Gastroesophageal sphincter (tissue), 4 donors: ENCODE measurements at regions not wholly inside any gene's neighbourhood (a gene's known extent, or its start where the extent isn't known, plus 50 kb on each side); places are given as distances from the start of the nearest gene placed in this dataset.

Experiments used
- ATAC-seq: fragments of 150-250 bp; one replicate; pipeline ENCODE4 v1.9.1; 2016; ENCODE audit warnings: mild to moderate bottlenecking, moderate library complexity
- H3K27ac ChIP-seq, 4 donors: fragments of 200-600 bp; sonication (generic) in 3 of 4; 1 replicate in 3 of 4; 2 replicates in 1 of 4; pipeline ENCODE4 v1.5.1; 2016 to 2019
- H3K27me3 ChIP-seq: fragments of 200-600 bp; sonication (generic); one replicate; pipeline ENCODE4 v1.5.1; 2019
- H3K36me3 ChIP-seq, 2 donors: fragments of 200-600 bp; sonication (generic); one replicate each; pipeline ENCODE4 v1.5.1; 2019; ENCODE audit warnings: control low read depth in 1 of 2
- H3K4me1 ChIP-seq, 3 donors: fragments of 200-600 bp; sonication (generic); 1 replicate in 2 of 3; 2 replicates in 1 of 3; pipeline ENCODE4 v1.5.1; 2016 to 2019; ENCODE audit warnings: control low read depth in 2 of 3
- H3K4me3 ChIP-seq, 2 donors: fragments of 200-600 bp; sonication (generic); one replicate each; pipeline ENCODE4 v1.5.1; 2019; ENCODE audit warnings: mild to moderate bottlenecking in 1 of 2, moderate library complexity in 1 of 2
- H3K9me3 ChIP-seq, 3 donors: fragments of 200-600 bp; sonication (generic); one replicate each; pipeline ENCODE4 v1.5.1; 2017 to 2019; ENCODE audit warnings: control low read depth in 2 of 3
- EP300 ChIP-seq: sonication (generic); formaldehyde crosslinking; IDR thresholded peaks from one replicate; pipeline ENCODE4 v1.6.1; 2017; ENCODE audit warnings: antibody characterized with exemption, mild to moderate bottlenecking
- POLR2A ChIP-seq, 2 donors: fragments of 450-650 bp; IDR thresholded peaks; one replicate each; pipeline ENCODE4 v1.6.1; 2017; ENCODE audit warnings: antibody characterized with exemption in 2 of 2, mild to moderate bottlenecking in 2 of 2, moderate library complexity in 1 of 2
- POLR2AphosphoS5 ChIP-seq: sonication (generic); formaldehyde crosslinking; IDR thresholded peaks from one replicate; pipeline ENCODE4 v1.6.1; 2017; ENCODE audit warnings: antibody characterized with exemption
- WGBS, 2 donors: methylation state at CpG; one replicate each; pipeline ENCODE4 v1.1.5; 2018; ENCODE audit warnings: low coverage in 1 of 2; 5-methylcytosine and 5-hydroxymethylcytosine counted together
- TF ChIP-seq, protein P1 (sequence below), 4 experiments: fragments of 200-600 bp in 2 of 4; fragments of 450-650 bp in 2 of 4; sonication (generic) in 1 of 4; IDR thresholded peaks; one replicate each; pipeline ENCODE4 v1.5.1; 2017 to 2019; ENCODE audit warnings: antibody characterized with exemption in 4 of 4, mild to moderate bottlenecking in 2 of 4, moderate library complexity in 2 of 4

DNA sequence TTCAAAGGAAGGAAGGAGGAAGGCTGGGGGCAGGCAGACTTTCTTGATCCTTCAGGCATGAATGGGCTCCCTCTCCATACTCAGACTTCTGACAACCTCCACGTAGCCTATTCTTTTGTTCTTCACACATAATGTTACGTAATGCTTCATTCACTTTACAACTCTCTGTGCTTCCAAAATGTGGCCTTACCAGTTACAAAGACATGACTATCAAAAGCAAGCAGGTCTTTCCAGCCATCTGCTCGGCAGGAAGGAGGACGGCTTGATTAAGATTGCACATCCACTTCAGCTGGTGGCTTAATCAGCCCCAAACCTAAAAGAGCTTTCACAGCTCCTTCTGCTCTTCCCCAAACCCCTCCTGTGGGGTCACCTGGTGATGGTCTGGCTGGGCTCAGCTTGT is 263.2 kb downstream of the XXYLT1 start:
- H3K9me3 ChIP-seq: no peaks in the 10 kb centered on the region
- 71 to 92% methylated on average over 2 to 3 of the region's 4 CpGs for WGBS, 2 donors
- TF ChIP-seq POLR2A (IDR thresholded peaks at IDR 0.05) (no peak), EP300 (no peak), POLR2AphosphoS5 (no peak)
- TF ChIP-seq, protein P1, sequence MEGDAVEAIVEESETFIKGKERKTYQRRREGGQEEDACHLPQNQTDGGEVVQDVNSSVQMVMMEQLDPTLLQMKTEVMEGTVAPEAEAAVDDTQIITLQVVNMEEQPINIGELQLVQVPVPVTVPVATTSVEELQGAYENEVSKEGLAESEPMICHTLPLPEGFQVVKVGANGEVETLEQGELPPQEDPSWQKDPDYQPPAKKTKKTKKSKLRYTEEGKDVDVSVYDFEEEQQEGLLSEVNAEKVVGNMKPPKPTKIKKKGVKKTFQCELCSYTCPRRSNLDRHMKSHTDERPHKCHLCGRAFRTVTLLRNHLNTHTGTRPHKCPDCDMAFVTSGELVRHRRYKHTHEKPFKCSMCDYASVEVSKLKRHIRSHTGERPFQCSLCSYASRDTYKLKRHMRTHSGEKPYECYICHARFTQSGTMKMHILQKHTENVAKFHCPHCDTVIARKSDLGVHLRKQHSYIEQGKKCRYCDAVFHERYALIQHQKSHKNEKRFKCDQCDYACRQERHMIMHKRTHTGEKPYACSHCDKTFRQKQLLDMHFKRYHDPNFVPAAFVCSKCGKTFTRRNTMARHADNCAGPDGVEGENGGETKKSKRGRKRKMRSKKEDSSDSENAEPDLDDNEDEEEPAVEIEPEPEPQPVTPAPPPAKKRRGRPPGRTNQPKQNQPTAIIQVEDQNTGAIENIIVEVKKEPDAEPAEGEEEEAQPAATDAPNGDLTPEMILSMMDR (IDR thresholded peaks at IDR 0.05): no peak
- peaks cover 0 to 11% (median 6%) of the 10 kb centered on the region in 3 donors for H3K4me1 ChIP-seq
- no peak overlapping the region for H3K27ac ChIP-seq
- peaks cover 12% of the 10 kb centered on the region for H3K27me3 ChIP-seq
- ATAC-seq: no peak
- H3K4me3 ChIP-seq: no peak overlapping the region
- H3K36me3 ChIP-seq: no peaks in the 10 kb centered on the region

DNA sequence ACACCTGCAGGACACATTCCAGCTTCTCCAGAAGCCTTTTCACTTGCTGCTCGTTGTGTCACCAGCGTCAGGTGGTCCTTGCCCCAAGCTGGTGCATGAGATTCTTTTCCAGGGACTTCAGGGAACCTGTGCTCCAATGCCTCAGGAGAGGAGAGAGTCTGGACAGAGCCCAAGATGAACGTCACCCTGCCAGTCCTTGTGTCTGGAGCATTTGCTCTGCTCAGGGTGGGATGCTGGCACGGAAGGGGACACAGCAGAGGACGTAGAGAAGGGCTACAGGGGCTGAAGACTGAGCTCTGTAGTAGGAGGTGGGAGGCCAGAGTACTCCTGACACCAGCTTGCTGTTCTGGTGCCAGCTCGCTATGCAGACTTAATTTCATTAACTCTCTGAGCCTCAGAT is 262.1 kb downstream of the XXYLT1 start:
- no peak for ATAC-seq
- no peaks in the 10 kb centered on the region for H3K9me3 ChIP-seq
- H3K36me3 ChIP-seq: no peaks in the 10 kb centered on the region
- peaks cover 0 to 1% (median 0%) of the 10 kb centered on the region in 3 donors for H3K4me1 ChIP-seq
- WGBS, 2 donors: 64 to 100% methylated on average over 2 to 4 of the region's 6 CpGs
- H3K27me3 ChIP-seq: peaks cover 12% of the 10 kb centered on the region
- H3K27ac ChIP-seq: no peak overlapping the region
- no peak for TF ChIP-seq POLR2AphosphoS5
- TF ChIP-seq POLR2A (IDR thresholded peaks at IDR 0.05): no peak
- TF ChIP-seq, protein P1 (IDR thresholded peaks at IDR 0.05): no peak
- TF ChIP-seq EP300: no peak
- H3K4me3 ChIP-seq: no peak overlapping the region

DNA sequence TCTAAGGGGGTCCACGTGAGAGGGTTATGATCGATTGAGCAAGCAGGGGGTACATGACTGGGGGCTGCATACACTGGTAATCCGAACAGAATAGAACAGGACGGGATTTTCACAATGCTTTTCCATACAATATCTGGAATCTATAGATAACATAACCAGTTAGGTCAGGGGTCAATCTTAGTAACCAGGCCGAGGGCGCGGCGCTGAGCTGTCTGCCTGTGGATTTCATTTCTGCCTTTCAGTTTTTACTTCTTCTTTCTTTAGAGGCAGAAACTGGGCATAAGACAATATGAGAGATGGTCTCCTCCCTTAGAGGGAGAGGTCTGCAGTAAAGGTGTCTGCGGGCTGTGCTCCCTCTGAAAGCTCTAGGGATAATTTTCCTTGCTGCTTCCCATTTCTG is 261.3 kb downstream of the XXYLT1 start:
- H3K4me3 ChIP-seq: no peak overlapping the region
- TF ChIP-seq POLR2AphosphoS5 (no peak), EP300 (no peak), POLR2A (IDR thresholded peaks at IDR 0.05) (no peak)
- TF ChIP-seq, protein P1 (IDR thresholded peaks at IDR 0.05): no peak
- no peaks in the 10 kb centered on the region for H3K36me3 ChIP-seq
- ATAC-seq: no peak
- H3K27me3 ChIP-seq: peaks cover 12% of the 10 kb centered on the region
- no peak overlapping the region for H3K27ac ChIP-seq
- no peaks in the 10 kb centered on the region for H3K4me1 ChIP-seq
- no peaks in the 10 kb centered on the region for H3K9me3 ChIP-seq
- 100% methylated on average over 3 to 5 of the region's 9 CpGs for WGBS, 2 donors

DNA sequence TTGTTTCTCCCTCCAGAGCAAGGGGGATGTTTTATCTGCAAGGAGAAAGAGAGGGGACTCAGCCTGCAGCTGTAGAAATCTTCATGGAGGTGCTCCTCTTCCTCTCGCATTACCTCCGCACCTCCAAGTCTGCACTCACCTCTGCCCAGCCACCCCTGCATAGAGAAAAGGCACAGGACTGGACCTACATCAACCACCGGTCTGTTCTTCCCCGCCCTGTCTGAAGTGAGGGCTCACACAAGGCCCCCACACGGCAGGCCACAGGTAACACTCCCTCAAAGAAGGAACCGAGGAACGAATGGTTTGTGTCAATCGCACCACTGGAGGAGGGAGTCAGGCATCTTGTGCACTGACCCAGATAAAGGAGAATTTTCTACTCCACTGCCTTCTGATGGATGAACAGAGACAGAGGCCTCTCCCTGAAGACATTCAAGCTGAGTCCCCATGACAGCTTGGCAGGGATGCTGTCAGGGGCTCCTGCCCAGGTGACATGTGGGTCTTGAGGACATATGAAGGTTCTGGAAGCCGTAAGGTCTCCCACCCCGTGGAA is 260.3 kb downstream of the XXYLT1 start:
- Histone ChIP-seq H3K27ac (no peak overlapping the region), H3K27me3 (peaks cover 5% of the 10 kb centered on the region), H3K4me3 (no peak overlapping the region), H3K9me3 (no peaks in the 10 kb centered on the region), H3K36me3 (no peaks in the 10 kb centered on the region), H3K4me1 (no peaks in the 10 kb centered on the region)
- WGBS, 2 donors: 95% methylated on average over 5 of the region's 10 CpGs; no CpG with 5 or more reads in 1 of the 2 donors
- ATAC-seq: no peak
- TF ChIP-seq POLR2A (IDR thresholded peaks at IDR 0.05) (no peak), EP300 (no peak), POLR2AphosphoS5 (no peak)
- TF ChIP-seq, protein P1 (IDR thresholded peaks at IDR 0.05): no peak

DNA sequence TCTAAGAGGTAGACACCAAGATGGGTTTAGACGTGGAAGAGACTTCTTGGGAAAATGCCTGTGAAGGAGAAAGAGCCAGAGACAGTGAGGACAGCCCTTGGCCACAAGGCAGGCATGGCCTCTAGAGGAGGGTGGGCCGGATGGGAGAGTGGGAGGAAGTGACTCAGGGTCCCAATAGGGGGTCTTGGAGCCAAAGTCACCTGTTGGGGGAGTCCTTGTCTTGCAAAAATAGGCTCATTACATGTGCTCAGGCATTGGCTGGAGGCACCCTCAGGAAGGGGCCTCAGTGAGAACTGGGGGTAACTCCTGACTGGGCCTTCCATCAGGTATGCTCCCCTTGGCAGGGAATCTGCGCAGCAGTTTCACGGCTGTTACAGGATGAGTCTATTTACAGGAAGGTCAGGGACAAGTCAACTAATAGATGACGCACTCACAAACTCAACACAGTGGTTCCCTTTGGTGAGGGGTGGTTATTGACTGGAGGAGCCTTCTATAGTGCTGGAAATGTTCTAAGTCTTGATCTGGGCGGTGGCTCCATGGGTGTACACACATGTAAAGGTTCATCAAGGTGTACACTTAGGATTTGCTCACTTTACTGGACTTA is 259.6 kb downstream of the XXYLT1 start:
- TF ChIP-seq POLR2AphosphoS5: no peak
- TF ChIP-seq POLR2A (IDR thresholded peaks at IDR 0.05): no peak
- TF ChIP-seq, protein P1 (IDR thresholded peaks at IDR 0.05): no peak
- no peak for TF ChIP-seq EP300
- Histone ChIP-seq H3K4me1 (no peaks in the 10 kb centered on the region), H3K9me3 (no peaks in the 10 kb centered on the region), H3K27me3 (no peaks in the 10 kb centered on the region), H3K36me3 (no peaks in the 10 kb centered on the region), H3K4me3 (no peak overlapping the region), H3K27ac (no peak overlapping the region)
- 57 to 79% methylated on average over 1 to 5 of the region's 6 CpGs for WGBS, 2 donors
- ATAC-seq: no peak
